H1 (cell line): ENCODE measurements at regions not wholly inside any gene's neighbourhood (a gene's known extent, or its start where the extent isn't known, plus 50 kb on each side); places are given as distances from the start of the nearest gene placed in this dataset.

Source experiments
- ASH2L ChIP-seq: fragments of 200-600, 300-600 bp; sonication (generic); IDR thresholded peaks from one replicate; pipeline ENCODE4 v1.7.1; 2017; ENCODE audit warnings: low read length
- CBX8 ChIP-seq: fragments of 300-800, 300-1000 bp; sonication (generic); IDR thresholded peaks from 2 replicates; pipeline ENCODE4 v1.7.1; 2016; ENCODE audit warnings: low read depth, low read length, borderline replicate concordance
- CHD1 ChIP-seq: IDR thresholded peaks from 2 replicates; pipeline ENCODE4 v1.6.1; 2012; ENCODE audit warnings: low read depth, low read length, improper control_type of control experiment
- CTCF ChIP-seq, 3 experiments: IDR thresholded peaks; 1 replicate in 2 of 3; 2 replicates in 1 of 3; pipeline versions ENCODE4 v1.5.1 to v1.6.1; 2011; ENCODE audit warnings: low read length in 3 of 3, mild to moderate bottlenecking in 3 of 3, inconsistent platforms in 2 of 3, low read depth in 1 of 3, moderate library complexity in 1 of 3; ENCODE audit not compliant: insufficient read depth in 1 of 3; ENCODE audit errors: control extremely low read depth in 1 of 3
- POLR2AphosphoS5 ChIP-seq: IDR thresholded peaks from 2 replicates; pipeline ENCODE4 v1.6.1; 2011; ENCODE audit warnings: low read depth, low read length
- SUZ12 ChIP-seq: fragments of 200-600 bp; sonication (generic); IDR thresholded peaks from 2 replicates; pipeline ENCODE4 v1.6.1; 2012; ENCODE audit warnings: mild to moderate bottlenecking, inconsistent platforms, low read length, moderate library complexity, mixed read lengths
- ZNF274 ChIP-seq: IDR thresholded peaks from 2 replicates; pipeline ENCODE4 v1.7.0; 2012; ENCODE audit warnings: low read length, borderline replicate concordance; ENCODE audit errors: extremely low read depth

GRCh38 chr2:199696048-199696447, 154.9 kb downstream of the FTCDNL1 start:
- TF ChIP-seq ZNF274 (no peak), CHD1 (no peak), CBX8 (no peak), SUZ12 (no peak), ASH2L (no peak), CTCF (IDR thresholded peaks at IDR 0.05; ENCODE audit: control extremely low read depth in 1 of 3, insufficient read depth in 1 of 3, low read depth in 1 of 3, low read length in 3 of 3) (no peak), POLR2AphosphoS5 (no peak)
